AG09309 (cell line): ENCODE measurements at regions not wholly inside any gene's neighbourhood (a gene's known extent, or its start where the extent isn't known, plus 50 kb on each side); places are given as distances from the start of the nearest gene placed in this dataset.

ENCODE experiments used
- DNase-seq: peaks from one replicate; pipeline ENCODE4 v3.0.0-alpha.2; 2010; ENCODE audit warnings: low read depth
- H3K4me3 ChIP-seq: 2 replicates; pipeline ENCODE4 v1.5.1; 2011; ENCODE audit warnings: mild to moderate bottlenecking, low read depth, low read length, moderate library complexity; ENCODE audit not compliant: control insufficient read depth
- CTCF ChIP-seq: IDR thresholded peaks from 2 replicates; pipeline ENCODE4 v1.5.1; 2011; ENCODE audit warnings: mild to moderate bottlenecking, low read depth, low read length, inconsistent platforms; ENCODE audit not compliant: insufficient read depth, control insufficient read depth; ENCODE audit errors: missing control alignments

DNA sequence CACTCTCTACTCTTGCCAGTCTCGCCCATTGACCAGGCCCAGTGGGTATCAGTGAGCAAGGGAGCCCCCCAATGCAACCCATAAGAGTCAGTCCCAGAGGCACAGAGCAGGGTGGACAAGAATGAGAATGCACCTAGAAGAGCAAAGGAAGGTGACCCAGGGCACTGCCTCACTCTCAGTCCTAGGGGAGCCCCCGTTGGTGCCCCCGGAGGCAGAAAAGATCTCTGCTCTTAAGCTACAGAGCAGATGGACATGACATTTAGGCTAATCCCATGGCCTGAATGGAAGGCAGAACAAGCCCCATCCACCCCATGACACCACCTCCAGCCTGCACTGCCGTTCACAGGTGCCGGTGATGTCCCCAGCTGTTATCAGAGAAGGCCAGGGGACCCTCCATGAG lies 50.7 kb upstream of the PLEKHG1 start:
- no peak for TF ChIP-seq CTCF
- DNase-seq, result no peak
- no peak overlapping the region for H3K4me3 ChIP-seq

DNA sequence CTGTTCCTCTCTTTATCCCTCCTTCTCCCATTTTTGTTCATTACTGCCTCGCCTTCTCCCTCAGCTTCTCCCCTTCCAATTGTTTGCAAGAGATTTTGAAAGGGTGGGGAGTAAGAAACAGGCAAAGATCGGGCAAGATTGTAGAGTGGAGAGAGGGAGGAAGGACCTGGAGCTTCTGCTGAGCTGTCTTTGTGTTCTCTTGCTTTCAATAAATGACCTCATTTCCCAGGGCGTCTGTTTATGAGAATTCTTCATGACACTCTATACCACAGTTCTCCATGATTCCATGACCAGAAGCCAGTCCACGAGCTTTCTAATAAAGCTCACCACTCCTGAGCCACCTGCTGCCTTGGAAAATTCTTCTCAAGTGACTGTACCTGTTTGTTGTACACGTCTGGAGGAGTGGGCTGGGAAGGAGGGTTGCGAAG lies 50.0 kb upstream of the PLEKHG1 start:
- no peak for DNase-seq
- H3K4me3 ChIP-seq, result no peak overlapping the region
- no peak for TF ChIP-seq CTCF
